ENCODE measurements at regions not wholly inside any gene's neighbourhood (a gene's known extent, or its start where the extent isn't known, plus 50 kb on each side); places are given as distances from the start of the nearest gene placed in this dataset.
"Not testable (repeated sequence)": the region's sequence is repeated elsewhere in the genome, so short reads cannot be mapped to it uniquely, and the experiment has no call there.

DNA sequence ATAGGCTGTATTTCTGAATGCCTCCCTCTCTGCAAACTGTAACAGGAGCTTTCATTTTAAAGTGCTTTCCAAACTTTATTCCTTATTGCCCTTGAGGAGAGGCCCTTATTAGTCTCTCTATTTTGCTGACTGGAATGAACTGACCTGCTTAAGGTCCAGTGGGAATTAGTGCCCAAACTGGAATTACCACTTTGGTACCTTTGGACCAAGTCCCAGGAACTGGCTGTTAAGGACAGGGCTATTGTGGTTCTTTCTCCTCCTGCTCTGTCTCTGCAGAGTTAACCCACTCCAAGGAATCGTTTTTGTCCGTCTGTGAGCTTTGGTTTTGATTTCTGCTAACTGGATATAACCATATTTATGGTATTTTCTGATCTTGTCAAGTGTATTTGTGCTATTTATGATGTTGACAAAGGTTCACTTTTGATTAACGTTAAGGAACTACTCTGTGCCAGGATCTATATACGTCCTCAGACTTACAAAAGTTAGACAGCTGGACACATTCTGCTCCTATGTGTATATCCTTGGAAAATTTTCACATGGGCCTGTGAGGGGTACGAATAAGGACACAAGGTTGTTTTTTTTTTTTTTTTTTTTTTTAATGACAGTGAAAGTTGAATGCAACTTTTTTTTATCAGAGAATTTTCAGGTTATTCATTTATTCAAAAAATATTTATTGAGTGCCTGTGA is 189.1 kb upstream of the ANKRD55 start:
- DNase-seq (ENCODE audit: low read depth), result no peak

DNA sequence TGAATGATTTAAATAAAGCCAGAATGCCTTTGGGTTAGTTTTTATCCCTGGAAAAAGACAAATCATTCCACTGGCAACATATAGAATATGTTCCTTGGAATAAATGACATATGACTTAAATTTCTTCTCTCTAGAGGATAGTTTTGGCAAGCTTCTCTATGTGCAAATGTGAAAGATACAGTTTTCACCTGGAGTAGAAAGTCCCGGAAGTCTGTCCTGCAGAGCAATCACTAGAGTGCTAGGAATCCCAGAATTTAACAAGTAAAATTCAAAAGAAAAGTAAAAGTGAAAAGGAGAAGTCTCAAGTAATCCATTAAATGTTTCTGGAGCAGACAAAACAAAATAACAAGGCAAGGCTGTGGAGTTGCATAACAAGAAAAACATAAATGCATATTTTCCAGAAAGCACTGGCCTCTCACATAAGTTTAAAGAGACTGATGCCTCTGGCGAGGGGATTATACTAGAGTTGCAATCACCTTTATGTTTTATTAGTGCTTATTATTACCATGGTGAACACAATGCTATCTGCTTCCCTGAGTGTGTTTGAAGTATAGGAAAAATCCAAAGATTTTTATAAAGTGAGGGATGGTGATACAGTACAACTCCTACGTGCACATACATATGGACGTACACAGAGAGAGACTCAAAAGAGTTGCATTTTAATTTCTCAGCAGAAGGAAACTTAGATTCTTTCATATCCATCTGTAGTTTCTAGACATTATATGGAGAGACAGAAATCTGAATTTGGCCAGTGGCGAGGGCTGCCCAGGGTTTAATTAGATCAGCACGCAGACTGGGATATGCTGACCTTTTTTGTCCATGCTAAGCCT is 188.3 kb upstream of the ANKRD55 start:
- DNase-seq (ENCODE audit: low read depth), result no peak

DNA sequence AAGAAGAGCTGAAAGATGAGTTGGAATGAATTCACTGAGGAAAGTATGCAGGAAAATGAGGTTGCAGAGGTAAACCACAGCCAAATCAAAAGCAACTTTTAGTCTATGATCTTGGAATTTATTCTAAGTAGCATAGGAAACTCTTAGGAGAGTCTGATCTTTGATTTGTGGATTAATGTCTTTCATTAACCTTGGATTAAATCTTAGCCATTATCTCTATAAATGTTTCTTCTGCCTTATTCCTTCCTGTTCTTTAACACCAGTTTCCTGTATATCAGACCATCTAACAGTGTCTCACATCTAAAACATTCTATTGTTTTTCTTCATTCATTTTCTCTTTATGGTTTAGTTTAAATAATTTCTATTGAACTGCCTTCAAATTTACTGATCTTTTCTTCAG is 187.2 kb upstream of the ANKRD55 start:
- no peak for DNase-seq (ENCODE audit: low read depth)

DNA sequence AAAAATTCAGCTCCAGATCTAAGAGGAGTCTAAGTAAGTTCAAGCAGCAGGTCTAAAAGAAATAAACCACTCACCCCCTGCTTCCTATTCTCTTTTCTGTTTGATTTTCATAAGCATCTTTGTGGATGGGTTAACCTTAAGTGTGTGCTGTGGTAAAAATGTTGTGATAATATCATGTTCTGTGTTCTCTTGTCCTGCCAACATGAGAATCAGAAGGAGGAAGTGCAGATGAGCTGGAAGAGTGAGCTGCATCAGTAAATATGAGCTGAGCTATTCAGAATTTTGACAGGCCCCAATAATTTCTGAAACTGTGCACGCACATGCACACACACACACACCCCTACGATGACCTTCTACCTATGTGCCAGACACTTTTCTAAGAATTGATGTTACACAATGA is 186.5 kb upstream of the ANKRD55 start:
- no peak for DNase-seq (ENCODE audit: low read depth)

DNA sequence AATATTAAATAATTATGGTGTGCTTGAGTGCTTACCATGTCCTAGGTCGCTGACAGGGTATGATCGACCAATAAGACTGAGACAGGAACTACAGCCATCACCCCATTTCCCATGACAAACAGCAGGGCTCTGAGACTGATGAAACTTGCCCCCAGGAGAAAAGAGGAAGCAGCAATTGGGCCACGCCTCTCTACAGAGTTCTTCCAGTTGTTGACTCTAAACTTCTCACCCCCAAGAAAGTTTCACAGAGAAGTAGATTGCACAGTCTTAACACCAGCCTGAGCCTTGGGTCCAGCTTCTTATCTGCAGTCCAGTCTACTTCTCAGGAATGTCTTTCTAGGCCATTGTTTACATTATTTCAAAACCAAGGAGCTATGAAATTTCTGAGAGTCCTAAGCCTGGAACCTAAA is 182.2 kb upstream of the ANKRD55 start:
- DNase-seq (ENCODE audit: low read depth), result peak; percentile 5

DNA sequence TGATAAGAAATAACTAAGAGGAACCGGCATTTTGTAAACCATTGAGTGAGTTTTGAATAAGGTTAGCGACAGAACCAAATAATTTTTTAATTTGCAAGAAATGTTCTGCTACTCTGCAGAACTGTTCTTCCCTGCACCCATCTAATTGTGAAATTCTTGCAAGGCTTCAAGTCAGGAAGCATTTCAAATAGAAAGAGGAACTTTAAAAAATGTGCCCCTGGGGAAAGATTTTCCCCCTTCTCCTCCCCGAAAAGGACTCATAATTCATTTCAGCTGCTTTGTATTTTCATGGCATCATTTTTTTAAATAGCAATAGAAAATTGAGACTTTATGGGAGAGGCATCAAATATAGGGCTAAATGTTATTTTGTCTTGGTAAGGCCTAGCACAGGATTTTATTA is 180.9 kb upstream of the ANKRD55 start:
- no peak for DNase-seq (ENCODE audit: low read depth)

DNA sequence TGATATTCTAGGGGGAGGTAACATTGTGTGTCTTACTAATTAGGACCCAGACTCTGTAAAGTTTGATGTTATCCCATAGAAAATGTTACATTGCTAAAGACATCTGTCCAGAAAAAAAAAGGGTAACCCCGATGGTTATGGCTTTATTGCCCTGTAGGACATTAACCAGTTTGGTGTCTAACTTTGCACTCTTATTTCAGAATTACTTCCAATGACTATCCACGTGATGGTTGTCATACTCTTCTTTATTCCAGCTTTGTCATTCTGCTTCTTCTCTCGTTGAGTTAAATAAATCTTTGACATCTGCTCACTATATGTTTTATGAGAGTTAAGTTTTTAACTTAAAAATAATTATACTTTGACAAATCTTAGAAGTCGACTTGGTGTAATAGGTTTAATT is 180.4 kb upstream of the ANKRD55 start:
- DNase-seq (ENCODE audit: low read depth), result no peak

DNA sequence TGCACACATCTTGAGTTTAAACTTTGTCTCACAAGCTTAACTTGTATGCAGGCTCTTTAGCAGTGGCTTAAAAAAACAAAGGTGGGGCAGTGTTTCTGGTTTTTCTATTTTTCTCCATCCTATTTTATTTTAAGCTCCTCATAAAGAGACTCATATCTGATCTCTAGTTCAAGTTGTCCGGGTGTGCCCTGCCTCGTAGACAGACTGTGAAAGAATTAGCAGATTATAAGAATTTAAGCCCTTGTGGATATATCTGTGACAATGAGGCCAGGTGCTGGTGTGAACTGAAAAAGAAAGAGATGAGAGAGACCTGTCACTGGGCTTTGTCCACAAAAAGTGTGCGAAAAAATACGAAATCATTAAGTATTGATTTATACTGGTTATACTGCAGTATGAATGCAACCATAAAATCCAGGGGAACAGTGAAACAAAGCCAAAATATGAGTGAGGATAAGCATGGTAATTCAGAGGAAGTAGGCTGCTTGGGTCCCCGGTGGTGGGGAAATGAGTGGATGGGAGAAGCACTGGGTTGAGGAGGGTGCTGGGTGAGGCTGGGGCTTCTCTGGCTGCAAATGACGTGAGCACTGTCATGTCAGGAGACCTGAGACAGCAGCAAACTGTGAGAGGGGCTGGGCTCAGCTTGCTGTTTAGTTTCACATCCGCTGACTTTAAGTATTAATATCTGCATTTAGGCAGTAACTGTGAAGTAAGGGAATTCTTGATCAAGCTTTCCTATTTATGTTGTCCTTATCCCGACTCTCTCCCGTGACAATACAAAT is 179.7 kb upstream of the ANKRD55 start:
- DNase-seq (ENCODE audit: low read depth), result no peak

DNA sequence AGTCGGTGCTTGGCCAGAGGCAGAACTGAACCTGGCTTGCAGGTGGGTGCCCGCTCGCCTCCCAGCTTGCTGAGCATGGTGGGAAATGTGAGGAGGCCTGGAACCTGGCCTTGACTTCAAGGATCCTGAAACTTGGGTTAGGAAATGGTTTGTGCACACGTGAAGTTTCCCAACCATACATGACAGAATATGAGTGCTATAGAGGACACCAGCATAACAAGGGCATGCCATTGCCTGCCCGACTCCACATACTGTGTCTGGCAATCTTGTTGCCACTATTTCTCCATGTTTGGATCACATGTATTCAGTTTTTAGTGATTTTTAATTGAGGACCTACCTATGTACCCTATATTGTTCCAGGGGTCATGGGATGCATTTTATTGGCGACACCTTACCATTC is 177.6 kb upstream of the ANKRD55 start:
- no peak for DNase-seq (ENCODE audit: low read depth)

DNA sequence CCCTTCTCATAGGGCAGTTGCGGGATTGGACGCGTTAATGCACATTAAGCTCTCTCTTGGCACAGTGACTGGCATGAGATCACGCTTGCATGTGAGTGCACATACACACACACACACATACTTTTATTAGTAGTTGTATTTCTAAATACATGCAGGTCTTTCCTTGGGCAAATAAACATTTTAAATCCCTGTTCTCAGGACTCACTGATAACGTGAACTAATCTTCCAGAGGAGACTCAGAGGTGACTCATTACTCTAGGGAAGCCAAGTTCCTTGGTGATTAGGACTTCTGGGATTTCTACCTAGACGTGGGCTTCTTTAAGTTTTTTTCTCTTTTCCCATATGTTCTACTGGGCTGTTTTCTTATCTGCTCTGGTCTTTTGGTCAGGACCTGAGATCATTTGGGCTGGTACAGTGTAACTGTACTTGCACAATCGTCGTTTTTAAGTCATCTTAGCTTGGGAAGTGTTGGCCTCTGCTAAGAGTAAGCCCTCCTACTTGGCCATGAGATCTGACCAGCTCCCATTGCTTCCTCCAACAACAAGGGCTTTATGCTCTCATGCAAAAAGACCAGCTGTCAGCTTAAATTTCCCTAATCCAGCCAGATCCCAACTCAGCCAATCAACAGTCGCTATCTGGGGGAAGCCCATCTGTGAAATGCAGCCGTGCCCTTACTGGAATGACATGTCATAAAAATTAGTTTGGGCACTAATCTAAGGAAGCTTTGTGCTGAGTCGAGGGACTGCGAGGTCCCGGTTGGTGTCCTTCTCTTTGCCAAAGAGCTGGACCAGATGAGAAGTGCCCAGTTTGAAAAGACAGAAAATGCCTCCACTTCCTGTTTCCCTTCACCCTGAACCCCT is 176.4 kb upstream of the ANKRD55 start:
- peak; percentile 68 for DNase-seq (ENCODE audit: low read depth)

DNA sequence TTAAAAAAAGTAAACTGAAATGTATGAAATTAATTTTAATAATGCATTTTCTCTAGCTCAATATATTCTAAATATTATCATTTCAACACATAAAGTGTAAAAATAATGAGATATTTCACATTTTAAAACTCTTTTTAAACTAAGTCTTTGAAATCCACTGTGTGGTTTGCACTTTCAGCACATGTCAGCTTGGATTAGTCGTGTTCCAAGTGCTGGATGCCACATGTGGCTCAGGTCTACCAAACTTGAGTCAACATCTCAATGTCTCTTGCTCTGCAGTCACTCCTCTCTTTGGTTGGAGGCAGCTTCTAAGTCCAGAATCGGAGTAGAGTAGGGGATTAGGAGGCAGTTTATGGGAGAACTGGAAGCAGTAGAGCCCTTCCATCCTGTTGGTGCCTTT is 173.7 kb upstream of the ANKRD55 start:
- DNase-seq (ENCODE audit: low read depth), result no peak

DNA sequence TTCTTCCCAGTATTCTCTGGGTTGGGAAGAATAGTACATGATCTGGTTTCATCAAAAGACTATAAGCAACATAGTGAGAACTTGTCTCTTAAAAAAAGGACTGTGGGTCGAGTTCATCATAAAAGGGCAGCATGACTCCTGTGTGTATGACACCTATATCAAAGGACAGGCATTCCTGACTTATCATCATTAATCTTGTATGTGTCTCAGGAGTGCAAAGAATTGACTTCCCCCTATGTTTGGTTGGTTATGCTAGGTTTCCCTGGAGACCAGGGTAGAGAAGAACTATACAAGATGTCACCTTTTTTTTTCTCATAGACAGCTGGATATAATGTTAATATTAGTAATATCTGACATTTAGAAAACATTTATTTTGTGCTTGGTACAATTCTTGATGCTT is 173.1 kb upstream of the ANKRD55 start:
- DNase-seq (ENCODE audit: low read depth), result no peak

DNA sequence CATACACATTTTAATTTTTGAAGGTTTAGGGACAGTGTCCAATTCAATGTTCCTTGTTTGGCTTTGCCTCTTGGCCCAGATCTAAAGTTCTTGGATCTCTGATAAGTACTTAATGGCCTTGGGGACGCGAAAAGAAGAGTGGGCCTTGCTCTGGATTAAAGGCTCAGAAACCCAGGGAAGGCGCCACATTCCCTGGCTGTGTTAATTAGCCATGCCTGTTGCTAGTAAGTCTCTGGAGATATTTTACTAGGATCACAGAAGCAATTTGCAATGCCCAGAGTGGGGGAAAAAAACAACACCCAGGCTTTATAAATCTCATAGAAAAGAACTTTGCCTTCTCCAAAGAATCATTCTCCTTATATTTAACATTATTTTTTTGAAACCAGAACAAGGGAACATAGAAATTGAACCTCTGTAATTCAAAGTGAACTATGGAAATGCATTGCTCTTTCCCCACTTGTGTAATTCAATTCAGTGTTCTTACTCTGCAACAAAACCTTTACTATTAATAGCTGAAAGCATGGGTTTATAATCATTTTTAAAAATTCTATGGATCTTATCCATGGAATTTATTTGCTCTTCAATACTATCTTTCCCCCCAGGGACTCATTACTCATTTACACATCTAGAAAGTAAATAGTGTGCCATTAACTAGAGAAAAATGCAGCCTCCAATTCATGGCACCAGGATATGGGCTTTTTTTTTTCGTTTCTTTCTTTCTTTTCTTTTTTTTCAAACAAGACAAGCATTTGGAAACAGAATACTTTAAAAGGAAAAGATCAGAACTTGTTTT is 172.2 kb upstream of the ANKRD55 start:
- no peak for DNase-seq (ENCODE audit: low read depth)

DNA sequence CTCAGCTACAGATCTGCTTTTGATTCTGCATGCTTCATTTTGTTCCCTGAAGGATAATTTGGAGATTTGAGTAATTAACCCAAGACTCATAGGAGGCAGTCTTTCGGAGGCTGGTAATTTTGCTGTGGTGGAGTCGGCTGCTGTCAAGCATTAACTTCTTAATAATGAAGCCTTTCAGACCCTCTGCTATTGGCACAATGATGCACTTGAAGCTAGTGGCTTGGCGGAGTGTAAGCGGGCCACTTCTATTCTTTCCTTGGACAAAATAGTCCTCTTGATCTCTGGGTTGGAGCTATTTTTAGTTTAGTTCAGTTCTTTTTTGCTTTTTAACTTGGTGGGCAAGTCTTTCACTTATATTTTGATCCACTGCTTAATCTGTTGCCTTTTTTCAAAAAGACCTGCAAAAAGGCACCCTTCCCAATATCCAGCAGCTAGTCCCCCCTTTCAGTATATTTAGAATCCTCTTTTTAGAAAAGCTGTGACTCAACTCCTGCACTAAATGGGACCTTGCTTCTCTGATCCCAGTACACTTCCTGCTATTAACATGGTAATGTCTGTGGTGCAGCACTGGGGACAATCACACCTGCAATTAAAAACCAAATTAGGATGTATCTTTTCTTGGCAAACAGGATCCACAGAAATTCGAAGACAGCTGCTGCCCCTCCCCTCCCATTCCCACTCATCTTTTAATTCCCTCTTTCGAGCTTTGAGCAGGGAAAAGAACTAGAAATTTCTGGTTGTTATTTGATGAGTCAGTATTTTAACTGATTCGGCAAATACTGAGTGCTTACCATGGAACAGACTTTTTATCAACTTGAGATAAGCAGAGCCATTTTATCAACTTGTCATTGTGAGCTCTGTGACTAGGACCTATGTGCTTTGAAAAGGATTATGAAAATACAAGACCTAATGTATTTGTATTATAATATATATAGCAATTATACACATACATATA is 169.4 kb upstream of the ANKRD55 start:
- no peak for DNase-seq (ENCODE audit: low read depth)

DNA sequence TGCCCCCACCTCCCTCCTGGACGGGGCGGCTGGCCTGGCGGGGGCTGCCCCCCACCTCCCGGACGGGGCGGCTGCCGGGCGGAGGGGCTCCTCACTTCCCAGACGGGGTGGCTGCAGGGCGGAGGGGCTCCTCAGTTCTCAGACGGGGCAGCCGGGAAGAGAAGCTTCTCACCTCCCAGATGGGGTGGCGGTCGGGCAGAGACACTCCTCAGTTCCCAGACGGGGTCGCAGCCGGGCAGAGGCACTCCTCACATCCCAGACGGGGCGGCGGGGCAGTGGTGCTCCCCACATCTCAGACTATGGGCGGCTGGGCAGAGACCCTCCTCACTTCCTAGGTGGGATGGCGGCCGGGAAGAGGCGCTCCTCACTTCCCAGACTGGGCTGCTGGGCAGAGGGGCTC is 164.7 kb upstream of the ANKRD55 start:
- not testable (repeated sequence) for DNase-seq (ENCODE audit: low read depth)

DNA sequence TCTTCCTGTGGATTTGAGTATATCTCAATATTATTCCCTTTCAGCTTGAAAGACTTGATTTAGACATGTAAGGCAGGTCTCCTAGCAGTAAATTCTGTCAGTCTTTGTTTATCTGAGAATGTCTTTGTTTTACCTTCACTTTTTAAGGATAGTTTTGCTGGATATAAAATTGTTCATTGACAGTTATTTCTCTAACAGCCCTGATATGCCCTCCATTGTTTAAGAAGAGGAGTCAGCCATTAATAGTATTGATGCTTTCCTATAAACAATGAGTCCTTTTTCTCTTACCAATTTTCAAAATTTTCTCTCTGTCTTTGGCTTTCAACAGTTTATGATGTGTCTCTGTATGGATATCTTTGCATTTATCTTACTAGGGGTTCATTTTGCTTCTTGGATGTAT is 163.5 kb upstream of the ANKRD55 start:
- no peak for DNase-seq (ENCODE audit: low read depth)

DNA sequence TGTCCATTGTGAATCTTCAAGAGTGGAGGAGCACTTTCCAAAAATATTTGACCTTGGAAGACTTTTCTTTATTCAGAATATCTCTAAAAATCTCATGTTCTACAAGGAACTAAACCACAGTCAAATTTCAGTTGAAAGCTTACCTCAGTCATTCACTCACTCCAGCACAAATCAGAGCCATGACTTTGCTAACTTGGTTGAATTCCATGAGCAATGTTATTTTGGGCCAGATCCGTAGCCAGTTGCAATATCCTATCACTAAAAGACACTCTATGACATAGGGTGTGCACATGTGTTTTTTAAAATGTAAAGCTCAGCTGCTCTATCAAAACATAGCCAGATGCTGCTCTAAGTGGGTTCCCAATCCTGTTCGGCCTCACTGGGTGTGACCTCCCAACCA is 156.1 kb upstream of the ANKRD55 start:
- DNase-seq (ENCODE audit: low read depth), result no peak

DNA sequence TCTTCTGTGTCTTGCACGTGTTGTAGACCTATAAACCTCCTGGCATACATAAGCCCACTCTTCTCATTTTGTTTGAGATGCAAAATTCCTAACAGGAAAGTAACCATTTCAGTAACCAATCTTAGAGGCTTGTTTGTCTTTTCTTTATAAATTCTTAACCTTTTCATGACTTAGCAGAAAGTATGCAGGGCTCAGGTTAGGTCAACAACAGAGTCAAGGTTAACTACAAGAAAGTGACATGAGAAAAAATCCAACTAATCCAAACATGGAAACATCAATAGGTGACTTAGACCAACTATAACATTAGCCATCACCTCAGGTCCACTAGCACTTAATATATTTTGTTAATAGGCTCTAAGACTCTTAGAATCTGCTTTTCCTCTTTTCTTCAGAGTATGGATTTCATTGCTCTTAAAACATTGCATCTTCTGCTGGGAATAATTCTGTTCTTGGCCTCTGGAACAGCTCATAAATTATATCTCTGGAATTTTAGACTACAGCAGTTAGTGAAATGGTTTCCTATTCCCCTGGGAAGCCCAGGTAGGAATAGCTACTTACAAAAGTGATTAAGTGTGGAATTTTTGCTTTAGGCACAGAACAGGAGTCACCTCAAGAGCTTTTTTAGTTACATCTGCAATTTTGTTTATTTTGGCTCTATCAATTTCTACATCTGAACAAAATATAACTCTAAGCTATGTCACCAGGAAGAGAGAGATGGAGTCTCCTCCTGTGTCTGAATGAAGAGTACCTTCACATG is 155.3 kb upstream of the ANKRD55 start:
- no peak for DNase-seq (ENCODE audit: low read depth)

DNA sequence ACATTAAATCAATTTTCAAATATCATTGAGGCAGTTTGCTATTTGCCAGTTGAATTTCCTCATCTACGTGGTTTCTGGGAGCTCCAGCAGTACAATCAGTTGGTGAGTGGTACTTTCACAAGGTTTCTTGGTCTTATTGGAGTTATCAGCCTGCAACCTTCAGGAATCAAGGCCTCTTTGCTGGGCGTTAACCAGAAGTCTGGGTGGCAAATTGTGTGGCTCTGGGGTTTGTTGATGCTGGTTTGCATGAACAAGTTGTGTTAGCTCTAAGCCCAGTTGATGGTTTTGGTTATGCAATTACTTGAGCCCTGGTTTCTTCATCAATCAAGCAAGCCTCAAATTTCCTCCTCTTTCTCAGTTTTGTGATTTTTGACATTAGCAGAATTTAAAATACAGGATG is 152.9 kb upstream of the ANKRD55 start:
- DNase-seq (ENCODE audit: low read depth), result no peak

Data from Daoy (cell line).